DND-41 (cell line): ENCODE measurements at regions not wholly inside any gene's neighbourhood (a gene's known extent, or its start where the extent isn't known, plus 50 kb on each side); places are given as distances from the start of the nearest gene placed in this dataset.
"Not testable (repeated sequence)": the region's sequence is repeated elsewhere in the genome, so short reads cannot be mapped to it uniquely, and the experiment has no call there.

Experiments
- ATAC-seq: fragments of 200-7000 bp; cut with Tn5 transposase; 3 replicates; pipeline ENCODE4 v1.9.1; 2021; ENCODE audit warnings: low read depth; ENCODE audit not compliant: insufficient read depth
- DNase-seq: peaks from one replicate; pipeline ENCODE4 v3.0.0-alpha.2; 2020
- H2AFZ ChIP-seq: 2 replicates; pipeline ENCODE4 v1.6.0; 2012; ENCODE audit warnings: low read depth, low read length
- H3K27ac ChIP-seq: 2 replicates; pipeline ENCODE4 v1.5.1; 2012; ENCODE audit warnings: low read length, inconsistent platforms
- H3K27me3 ChIP-seq: fragments of 200-600 bp; sonication (generic); 2 replicates; pipeline ENCODE4 v1.6.0; 2012; ENCODE audit warnings: low read length, mild to moderate bottlenecking, inconsistent platforms; ENCODE audit not compliant: insufficient read depth, poor library complexity
- H3K36me3 ChIP-seq: 2 replicates; pipeline ENCODE4 v1.5.1; 2012; ENCODE audit warnings: low read length, inconsistent platforms; ENCODE audit not compliant: insufficient read depth
- H3K4me1 ChIP-seq: 2 replicates; pipeline ENCODE4 v1.5.1; 2012; ENCODE audit warnings: mild to moderate bottlenecking, low read length; ENCODE audit not compliant: insufficient read depth
- H3K4me2 ChIP-seq: 2 replicates; pipeline ENCODE4 v1.6.0; 2012; ENCODE audit warnings: mild to moderate bottlenecking, moderate library complexity, low read length, inconsistent platforms; ENCODE audit not compliant: insufficient read depth
- H3K4me3 ChIP-seq, 2 experiments: fragments of 200-600 bp in 1 of 2; shearing (Covaris generic) in 1 of 2; 2 replicates each; pipeline ENCODE4 v1.5.1; 2012 to 2016; ENCODE audit warnings: inconsistent platforms in 2 of 2, low read length in 2 of 2, mild to moderate bottlenecking in 2 of 2, low read depth in 1 of 2, moderate library complexity in 1 of 2
- H3K79me2 ChIP-seq: 2 replicates; pipeline ENCODE4 v1.6.0; 2012; ENCODE audit warnings: low read length, inconsistent platforms; ENCODE audit not compliant: insufficient read depth
- H3K9ac ChIP-seq: 2 replicates; pipeline ENCODE4 v1.6.0; 2012; ENCODE audit warnings: low read depth, mild to moderate bottlenecking, inconsistent platforms, low read length, moderate library complexity
- H3K9me3 ChIP-seq: 2 replicates; pipeline ENCODE4 v1.5.1; 2012; ENCODE audit warnings: low read length, moderate library complexity, mild to moderate bottlenecking, inconsistent platforms; ENCODE audit not compliant: insufficient read depth, severe bottlenecking
- H4K20me1 ChIP-seq: 2 replicates; pipeline ENCODE4 v1.6.0; 2012; ENCODE audit warnings: low read length; ENCODE audit not compliant: insufficient read depth
- CTCF ChIP-seq: IDR thresholded peaks from 2 replicates; pipeline ENCODE4 v1.5.1; 2012; ENCODE audit warnings: borderline replicate concordance, low read length, moderate library complexity, mild to moderate bottlenecking; ENCODE audit not compliant: poor library complexity, severe bottlenecking; ENCODE audit errors: extremely low read depth
- EZH2 ChIP-seq: IDR thresholded peaks from 3 replicates; pipeline ENCODE4 v1.6.1; 2012; ENCODE audit warnings: borderline replicate concordance, low read depth, mild to moderate bottlenecking, moderate library complexity, low read length, inconsistent platforms; ENCODE audit not compliant: severe bottlenecking

DNA sequence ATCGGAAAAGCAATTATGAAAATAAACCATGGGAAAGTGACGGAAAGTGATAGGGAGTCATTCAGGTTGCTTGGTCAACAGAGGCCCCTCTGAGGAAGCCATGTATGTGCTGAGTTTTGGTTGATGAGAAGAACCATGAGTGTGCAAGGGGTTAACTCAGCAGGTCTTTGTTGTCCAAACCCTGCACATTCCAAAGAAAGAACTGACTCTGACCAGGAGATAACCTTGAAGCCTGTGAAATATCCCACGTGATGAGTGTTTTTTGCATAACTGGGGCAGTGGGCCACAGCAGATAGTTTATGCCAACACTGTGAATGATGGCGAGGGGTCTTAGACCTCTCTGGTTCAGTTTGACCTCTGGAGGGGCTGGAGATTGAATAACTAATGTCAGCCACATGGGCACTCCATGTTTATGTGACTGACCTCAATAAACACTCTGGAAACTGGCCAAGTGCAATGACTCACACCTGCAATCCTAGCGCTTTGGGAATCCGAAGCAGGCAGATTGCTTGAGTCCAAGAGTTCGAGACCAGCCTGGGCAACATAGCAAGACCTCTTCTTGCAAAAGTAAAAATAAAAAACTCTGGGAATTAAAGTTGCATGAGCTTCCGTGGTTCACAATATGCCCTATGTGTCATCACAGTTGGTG, 154.0 kb upstream of the FOXK1 start:
- DNase-seq, result no peak
- H3K27me3 ChIP-seq, result no peaks in the 10 kb centered on the region
- H3K4me2 ChIP-seq, result no peak overlapping the region
- no peaks in the 10 kb centered on the region for H3K79me2 ChIP-seq
- H3K9me3 ChIP-seq, result peaks cover 2% of the 10 kb centered on the region
- no peak overlapping the region for H2AFZ ChIP-seq
- no peak for ATAC-seq
- H3K4me3 ChIP-seq, result no peak overlapping the region
- no peak overlapping the region for H3K9ac ChIP-seq
- no peak for TF ChIP-seq EZH2
- TF ChIP-seq CTCF, result no peak
- H4K20me1 ChIP-seq, result no peaks in the 10 kb centered on the region
- H3K4me1 ChIP-seq, result no peaks in the 10 kb centered on the region
- H3K27ac ChIP-seq, result no peak overlapping the region
- no peaks in the 10 kb centered on the region for H3K36me3 ChIP-seq

DNA sequence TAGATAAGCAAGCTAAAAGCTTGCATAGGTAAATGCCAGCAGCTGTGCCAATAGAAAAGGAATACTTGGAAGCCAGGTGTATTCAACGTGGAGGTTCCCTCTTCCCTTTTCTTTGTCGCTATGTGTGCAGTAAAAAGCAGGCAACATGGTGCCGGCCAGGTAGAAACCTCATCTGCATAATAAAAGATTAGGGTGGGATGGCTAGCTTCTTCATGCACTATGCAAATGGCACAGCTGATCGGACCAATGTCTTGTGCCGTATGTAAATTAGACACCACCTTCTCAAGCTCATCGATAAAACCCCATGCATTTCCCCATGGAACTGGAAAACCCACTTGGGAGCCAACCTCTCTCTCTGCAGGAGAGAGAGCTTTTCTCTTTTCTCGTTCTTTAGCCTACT, 150.9 kb upstream of the FOXK1 start:
- no peak for TF ChIP-seq EZH2
- no peak for TF ChIP-seq CTCF
- H3K79me2 ChIP-seq, result no peaks in the 10 kb centered on the region
- H4K20me1 ChIP-seq, result no peaks in the 10 kb centered on the region
- no peaks in the 10 kb centered on the region for H3K4me1 ChIP-seq
- DNase-seq (no peak), ATAC-seq (no peak)
- H3K36me3 ChIP-seq, result no peaks in the 10 kb centered on the region
- no peak overlapping the region for H3K4me3 ChIP-seq
- H3K27ac ChIP-seq, result no peak overlapping the region
- peaks cover 2% of the 10 kb centered on the region for H3K9me3 ChIP-seq
- H3K4me2 ChIP-seq, result no peak overlapping the region
- H3K27me3 ChIP-seq, result no peaks in the 10 kb centered on the region
- H2AFZ ChIP-seq, result no peak overlapping the region
- no peak overlapping the region for H3K9ac ChIP-seq

DNA sequence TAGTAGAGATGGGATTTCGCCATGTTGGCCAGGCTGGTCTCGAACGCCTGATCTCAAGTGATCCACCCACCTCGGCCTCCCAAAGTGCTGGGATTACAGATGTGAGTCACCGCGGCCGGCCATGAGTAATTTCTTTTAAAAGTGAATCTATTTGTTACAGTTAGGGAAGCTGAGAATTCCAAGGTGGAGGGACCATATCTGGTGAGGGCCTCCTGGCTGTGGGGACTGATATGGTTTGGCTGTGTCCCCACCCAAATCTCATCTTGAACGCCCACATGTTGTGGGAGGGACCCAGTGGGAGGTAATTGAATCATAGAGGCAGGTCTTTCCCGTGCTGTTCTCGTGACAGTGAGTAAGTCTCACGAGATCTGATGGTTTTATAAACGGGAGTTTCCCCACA, 148.8 kb upstream of the FOXK1 start:
- not testable (repeated sequence) for H3K79me2 ChIP-seq, H3K27ac ChIP-seq, H2AFZ ChIP-seq, ATAC-seq, DNase-seq, H3K9ac ChIP-seq, H3K9me3 ChIP-seq, H3K4me3 ChIP-seq, H3K36me3 ChIP-seq, H3K27me3 ChIP-seq, H3K4me1 ChIP-seq, H4K20me1 ChIP-seq, H3K4me2 ChIP-seq

DNA sequence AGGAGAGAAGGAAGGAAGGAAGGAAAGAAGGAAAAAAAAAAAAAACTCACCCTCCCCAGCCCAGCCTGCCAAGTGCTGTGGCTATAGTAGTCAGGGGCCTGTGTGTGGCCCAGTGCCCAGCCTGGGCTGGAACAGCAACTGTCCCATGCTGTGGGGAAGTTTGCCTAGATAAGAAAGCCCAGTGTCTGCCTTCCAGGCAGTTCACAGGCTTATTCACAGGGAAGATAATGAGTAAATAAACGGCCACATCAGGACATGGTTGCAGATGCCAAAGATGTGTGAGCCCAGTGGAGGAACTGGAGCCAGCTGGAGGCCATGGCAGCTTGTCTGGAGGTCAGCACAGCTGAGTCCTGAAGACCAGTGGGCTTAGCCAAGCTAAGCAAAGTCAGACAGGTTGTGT, 132.4 kb upstream of the FOXK1 start:
- TF ChIP-seq CTCF (no peak), EZH2 (no peak)
- Histone ChIP-seq H3K4me1 (no peaks in the 10 kb centered on the region), H2AFZ (no peak overlapping the region), H3K9ac (no peak overlapping the region), H3K4me3 (no peak overlapping the region), H3K79me2 (no peaks in the 10 kb centered on the region), H3K27ac (no peak overlapping the region), H3K4me2 (no peak overlapping the region), H4K20me1 (no peaks in the 10 kb centered on the region), H3K36me3 (no peaks in the 10 kb centered on the region), H3K27me3 (no peaks in the 10 kb centered on the region), H3K9me3 (peaks cover 4% of the 10 kb centered on the region)
- DNase-seq, result no peak
- no peak for ATAC-seq
